ENCODE measurements at regions not wholly inside any gene's neighbourhood (a gene's known extent, or its start where the extent isn't known, plus 50 kb on each side); places are given as distances from the start of the nearest gene placed in this dataset.

DNA sequence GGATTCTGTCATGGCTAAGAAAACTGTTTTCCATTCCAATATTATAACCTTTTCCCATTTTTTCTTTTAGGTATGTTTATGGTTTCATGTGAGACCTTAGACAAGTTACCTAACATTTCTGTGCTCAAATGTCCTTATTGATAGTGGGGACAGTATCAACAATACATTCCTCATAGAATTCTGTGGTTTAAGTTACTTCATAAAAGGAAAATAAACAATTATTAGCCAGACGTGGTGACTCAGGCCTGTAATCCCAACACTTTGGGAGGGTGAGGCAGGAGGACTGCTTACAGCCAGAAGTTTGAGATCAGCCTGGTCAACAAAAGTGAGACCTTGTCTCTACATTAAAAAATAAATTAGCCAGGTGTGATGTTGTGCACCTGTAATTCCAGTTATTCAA is 436.8 kb upstream of the CNTN4 start (continued):
- TF ChIP-seq, protein P1, sequence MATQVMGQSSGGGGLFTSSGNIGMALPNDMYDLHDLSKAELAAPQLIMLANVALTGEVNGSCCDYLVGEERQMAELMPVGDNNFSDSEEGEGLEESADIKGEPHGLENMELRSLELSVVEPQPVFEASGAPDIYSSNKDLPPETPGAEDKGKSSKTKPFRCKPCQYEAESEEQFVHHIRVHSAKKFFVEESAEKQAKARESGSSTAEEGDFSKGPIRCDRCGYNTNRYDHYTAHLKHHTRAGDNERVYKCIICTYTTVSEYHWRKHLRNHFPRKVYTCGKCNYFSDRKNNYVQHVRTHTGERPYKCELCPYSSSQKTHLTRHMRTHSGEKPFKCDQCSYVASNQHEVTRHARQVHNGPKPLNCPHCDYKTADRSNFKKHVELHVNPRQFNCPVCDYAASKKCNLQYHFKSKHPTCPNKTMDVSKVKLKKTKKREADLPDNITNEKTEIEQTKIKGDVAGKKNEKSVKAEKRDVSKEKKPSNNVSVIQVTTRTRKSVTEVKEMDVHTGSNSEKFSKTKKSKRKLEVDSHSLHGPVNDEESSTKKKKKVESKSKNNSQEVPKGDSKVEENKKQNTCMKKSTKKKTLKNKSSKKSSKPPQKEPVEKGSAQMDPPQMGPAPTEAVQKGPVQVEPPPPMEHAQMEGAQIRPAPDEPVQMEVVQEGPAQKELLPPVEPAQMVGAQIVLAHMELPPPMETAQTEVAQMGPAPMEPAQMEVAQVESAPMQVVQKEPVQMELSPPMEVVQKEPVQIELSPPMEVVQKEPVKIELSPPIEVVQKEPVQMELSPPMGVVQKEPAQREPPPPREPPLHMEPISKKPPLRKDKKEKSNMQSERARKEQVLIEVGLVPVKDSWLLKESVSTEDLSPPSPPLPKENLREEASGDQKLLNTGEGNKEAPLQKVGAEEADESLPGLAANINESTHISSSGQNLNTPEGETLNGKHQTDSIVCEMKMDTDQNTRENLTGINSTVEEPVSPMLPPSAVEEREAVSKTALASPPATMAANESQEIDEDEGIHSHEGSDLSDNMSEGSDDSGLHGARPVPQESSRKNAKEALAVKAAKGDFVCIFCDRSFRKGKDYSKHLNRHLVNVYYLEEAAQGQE (IDR thresholded peaks at IDR 0.05; ENCODE audit: low read depth, low read length) = no peak
- TF ChIP-seq FOSL2 (IDR thresholded peaks at IDR 0.05; ENCODE audit: borderline replicate concordance, low read depth) = no peak
- TF ChIP-seq, protein P2, sequence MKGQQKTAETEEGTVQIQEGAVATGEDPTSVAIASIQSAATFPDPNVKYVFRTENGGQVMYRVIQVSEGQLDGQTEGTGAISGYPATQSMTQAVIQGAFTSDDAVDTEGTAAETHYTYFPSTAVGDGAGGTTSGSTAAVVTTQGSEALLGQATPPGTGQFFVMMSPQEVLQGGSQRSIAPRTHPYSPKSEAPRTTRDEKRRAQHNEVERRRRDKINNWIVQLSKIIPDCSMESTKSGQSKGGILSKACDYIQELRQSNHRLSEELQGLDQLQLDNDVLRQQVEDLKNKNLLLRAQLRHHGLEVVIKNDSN (IDR thresholded peaks at IDR 0.05; ENCODE audit: borderline replicate concordance, low read depth) = no peak
- TF ChIP-seq EZH2phosphoT487 (IDR thresholded peaks at IDR 0.05; ENCODE audit: borderline replicate concordance, low read depth) = no peak
- no peak for TF ChIP-seq TCF12 (IDR thresholded peaks at IDR 0.05)
- no peak for TF ChIP-seq TEAD4 (IDR thresholded peaks at IDR 0.05; ENCODE audit: borderline replicate concordance, insufficient read depth)
- no peak for TF ChIP-seq RAD21 (IDR thresholded peaks at IDR 0.05; ENCODE audit: low read length)
- TF ChIP-seq MXI1 (IDR thresholded peaks at IDR 0.05; ENCODE audit: low read depth, low read length) = no peak
- TF ChIP-seq GATA2 (CRISPR knock-in tag; IDR thresholded peaks at IDR 0.05) = no peak

DNA sequence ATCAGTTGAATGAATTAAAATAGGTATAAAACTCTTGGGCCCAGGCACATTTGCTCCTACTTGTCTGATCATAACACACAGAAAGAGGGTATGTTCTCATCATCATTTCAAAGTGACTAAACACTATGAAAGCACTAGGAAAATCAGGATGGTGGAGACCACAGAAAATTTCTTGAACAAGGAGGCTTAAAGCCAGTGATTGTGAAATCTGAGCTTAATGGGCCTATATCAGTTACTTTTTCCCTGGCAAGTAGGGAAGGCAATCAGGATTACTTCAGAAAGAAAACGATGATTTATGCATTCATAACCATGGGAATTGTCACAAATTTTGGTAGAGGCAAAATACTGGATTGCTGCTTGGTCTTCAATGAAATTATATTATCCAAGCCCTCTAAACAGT is 434.4 kb upstream of the CNTN4 start:
- Histone ChIP-seq H3K4me1 (ENCODE audit: control insufficient read depth in 1 of 2, insufficient read depth in 2 of 2, low read depth in 1 of 2, low read length in 1 of 2) (no peaks in the 10 kb centered on the region; a peak in 1 of 4 replicates), H3K9me2 (no peaks in the 10 kb centered on the region), H3K4me2 (no peak overlapping the region), H3K79me2 (ENCODE audit: insufficient read depth) (no peaks in the 10 kb centered on the region), H3K4me3 (ENCODE audit: low read depth in 2 of 2, low read length in 1 of 2) (no peak overlapping the region), H3K36me3 (replicated peaks in 1 of 2; ENCODE audit: control insufficient read depth in 1 of 2, insufficient read depth in 2 of 2, low read length in 1 of 2) (no peaks in the 10 kb centered on the region), H3K27me3 (ENCODE audit: insufficient read depth) (no peaks in the 10 kb centered on the region), H4K20me1 (ENCODE audit: insufficient read depth) (no peaks in the 10 kb centered on the region), H3K9ac (no peak overlapping the region), H2AFZ (ENCODE audit: low read depth) (no peak overlapping the region), H3K9me3 (peaks cover 9% of the 10 kb centered on the region), H3F3A (replicated peaks; ENCODE audit: insufficient read depth) (no peaks in the 10 kb centered on the region), H3K27ac (ENCODE audit: low read depth in 2 of 2, low read length in 1 of 2) (no peak overlapping the region)
- POLR2A ChIA-PET = no interaction called here
- WGBS (ENCODE audit: low lambda C conversion rate) = 0% methylated on average over 1 of the region's 1 CpG
- no peak for DNase-seq
- CTCF ChIA-PET = no interaction called here
- TF ChIP-seq GABPA (IDR thresholded peaks at IDR 0.05; ENCODE audit: low read depth) = no peak
- TF ChIP-seq RAD21 (IDR thresholded peaks at IDR 0.05; ENCODE audit: low read length) = no peak
- TF ChIP-seq RFX5 (IDR thresholded peaks at IDR 0.05; ENCODE audit: low read length) = no peak
- no peak for TF ChIP-seq NRF1 (IDR thresholded peaks at IDR 0.05; ENCODE audit: low read depth, low read length)
- TF ChIP-seq NFIC (IDR thresholded peaks at IDR 0.05; ENCODE audit: borderline replicate concordance) = no peak
- no peak for TF ChIP-seq TAF1 (IDR thresholded peaks at IDR 0.05; ENCODE audit: borderline replicate concordance, low read depth, low read length)
- no peak for TF ChIP-seq SIN3A (IDR thresholded peaks at IDR 0.05; ENCODE audit: borderline replicate concordance, low read depth, low read length)
- no peak for TF ChIP-seq ELF1 (IDR thresholded peaks at IDR 0.05)
- TF ChIP-seq RCOR1 (IDR thresholded peaks at IDR 0.05; ENCODE audit: low read length) = no peak
- TF ChIP-seq FOSL2 (IDR thresholded peaks at IDR 0.05; ENCODE audit: borderline replicate concordance, low read depth) = no peak
- TF ChIP-seq FOXM1 (IDR thresholded peaks at IDR 0.05; ENCODE audit: low read depth) = no peak
- no peak for TF ChIP-seq TCF12 (IDR thresholded peaks at IDR 0.05)
- TF ChIP-seq EP300 (IDR thresholded peaks at IDR 0.05; ENCODE audit: borderline replicate concordance in 1 of 2, low read depth in 1 of 2, low read length in 1 of 2) = no peak
- TF ChIP-seq USF2 (IDR thresholded peaks at IDR 0.05; ENCODE audit: borderline replicate concordance, low read depth, low read length) = no peak
- TF ChIP-seq, protein P3, sequence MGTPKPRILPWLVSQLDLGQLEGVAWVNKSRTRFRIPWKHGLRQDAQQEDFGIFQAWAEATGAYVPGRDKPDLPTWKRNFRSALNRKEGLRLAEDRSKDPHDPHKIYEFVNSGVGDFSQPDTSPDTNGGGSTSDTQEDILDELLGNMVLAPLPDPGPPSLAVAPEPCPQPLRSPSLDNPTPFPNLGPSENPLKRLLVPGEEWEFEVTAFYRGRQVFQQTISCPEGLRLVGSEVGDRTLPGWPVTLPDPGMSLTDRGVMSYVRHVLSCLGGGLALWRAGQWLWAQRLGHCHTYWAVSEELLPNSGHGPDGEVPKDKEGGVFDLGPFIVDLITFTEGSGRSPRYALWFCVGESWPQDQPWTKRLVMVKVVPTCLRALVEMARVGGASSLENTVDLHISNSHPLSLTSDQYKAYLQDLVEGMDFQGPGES (IDR thresholded peaks at IDR 0.05; ENCODE audit: low read depth, low read length) = no peak
- TF ChIP-seq RXRA (IDR thresholded peaks at IDR 0.05; ENCODE audit: borderline replicate concordance, low read depth) = no peak
- TF ChIP-seq FOXJ3 (CRISPR knock-in tag; IDR thresholded peaks at IDR 0.05) = no peak
- TF ChIP-seq, protein P4, sequence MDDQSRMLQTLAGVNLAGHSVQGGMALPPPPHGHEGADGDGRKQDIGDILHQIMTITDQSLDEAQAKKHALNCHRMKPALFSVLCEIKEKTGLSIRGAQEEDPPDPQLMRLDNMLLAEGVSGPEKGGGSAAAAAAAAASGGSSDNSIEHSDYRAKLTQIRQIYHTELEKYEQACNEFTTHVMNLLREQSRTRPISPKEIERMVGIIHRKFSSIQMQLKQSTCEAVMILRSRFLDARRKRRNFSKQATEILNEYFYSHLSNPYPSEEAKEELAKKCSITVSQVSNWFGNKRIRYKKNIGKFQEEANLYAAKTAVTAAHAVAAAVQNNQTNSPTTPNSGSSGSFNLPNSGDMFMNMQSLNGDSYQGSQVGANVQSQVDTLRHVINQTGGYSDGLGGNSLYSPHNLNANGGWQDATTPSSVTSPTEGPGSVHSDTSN (IDR thresholded peaks at IDR 0.05) = no peak
